ENCODE measurements at regions not wholly inside any gene's neighbourhood (a gene's known extent, or its start where the extent isn't known, plus 50 kb on each side); places are given as distances from the start of the nearest gene placed in this dataset.

DNA sequence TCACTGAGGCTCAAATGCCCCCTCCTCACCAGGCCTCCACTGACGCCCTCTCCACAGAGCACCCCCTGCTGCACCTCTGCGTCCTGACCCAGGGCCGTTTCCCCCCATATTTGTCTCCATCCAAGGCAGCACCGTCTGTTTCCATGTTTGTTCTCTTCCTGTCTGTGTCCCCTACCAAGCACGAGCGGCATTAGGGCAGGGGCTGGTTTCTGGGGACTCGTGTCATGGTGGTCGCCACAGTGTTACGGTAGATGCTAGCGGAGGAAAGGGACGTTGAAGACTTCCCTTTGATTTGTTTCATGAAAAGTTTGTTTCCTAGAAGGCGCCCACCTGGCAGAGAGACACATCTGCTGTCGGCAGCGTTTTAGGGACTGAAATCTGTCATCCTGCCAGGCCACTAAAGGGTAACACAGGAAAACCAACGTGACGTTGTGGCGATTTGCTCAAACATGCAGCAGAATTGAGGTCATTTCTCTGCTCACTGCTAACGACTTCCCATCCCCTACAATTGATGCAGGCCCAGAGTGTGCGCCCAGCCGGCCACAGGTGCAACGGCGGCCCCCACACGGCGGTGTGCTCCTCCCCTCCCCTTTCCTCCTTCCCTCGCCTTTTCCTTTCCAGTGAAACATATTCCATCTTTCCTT lies 79.3 kb upstream of the IRX4 start:
- H3K27ac ChIP-seq (ENCODE audit: low read depth, low read length): no peak overlapping the region
- H2BK5ac ChIP-seq (ENCODE audit: low read depth, low read length): no peak overlapping the region
- H3K56ac ChIP-seq (replicated peaks; ENCODE audit: insufficient read length, low read depth, low read length): no peak overlapping the region
- no peak overlapping the region for H2BK15ac ChIP-seq (ENCODE audit: low read length)
- no peak overlapping the region for H2BK120ac ChIP-seq (replicated peaks; ENCODE audit: low read depth, low read length)
- H3K14ac ChIP-seq (ENCODE audit: insufficient read length): no peak overlapping the region
- peak in 1 of 2 experiments; percentile 38 for DNase-seq (ENCODE audit: low read depth in 1 of 2, low spot score in 2 of 2)
- H4K8ac ChIP-seq (ENCODE audit: extremely low read depth, insufficient read depth, low read length): no peak overlapping the region
- no peaks in the 10 kb centered on the region for H3K27me3 ChIP-seq (replicated peaks in 1 of 4; ENCODE audit: control insufficient read depth in 3 of 4, extremely low read depth in 1 of 4, insufficient read depth in 3 of 4, low read length in 3 of 4)
- H3K4me1 ChIP-seq (replicated peaks in 1 of 4; ENCODE audit: control insufficient read depth in 3 of 4, insufficient read depth in 4 of 4, low read length in 3 of 4): peaks cover 0 to 9% (median 5%) of the 10 kb centered on the region in 4 experiments; a peak in 5 of 7 replicates
- no peaks in the 10 kb centered on the region for H3K79me2 ChIP-seq (ENCODE audit: control insufficient read depth in 1 of 2, insufficient read depth in 2 of 2, low read length in 2 of 2)
- no peak overlapping the region for H3K4me2 ChIP-seq (ENCODE audit: insufficient read depth in 1 of 2, low read depth in 2 of 2, low read length in 2 of 2)
- H3K79me1 ChIP-seq (ENCODE audit: low read depth, low read length): no peaks in the 10 kb centered on the region
- H4K91ac ChIP-seq (replicated peaks; ENCODE audit: insufficient read length, low read length): no peak overlapping the region
- H3K4me3 ChIP-seq (ENCODE audit: extremely low read depth in 1 of 4, insufficient read depth in 2 of 4, low read depth in 3 of 4, low read length in 4 of 4): no peak overlapping the region
- H4K20me1 ChIP-seq (replicated peaks in 1 of 2; ENCODE audit: control insufficient read depth in 1 of 2, insufficient read depth in 2 of 2, low read length in 2 of 2): peaks cover 0 to 9% of the 10 kb centered on the region in 2 experiments
- H3K36me3 ChIP-seq (ENCODE audit: control insufficient read depth in 2 of 4, insufficient read depth in 4 of 4, low read length in 3 of 4): no peaks in the 10 kb centered on the region; a peak in 1 of 8 replicates
- H3K4ac ChIP-seq (replicated peaks; ENCODE audit: insufficient read length, low read depth, low read length): no peak overlapping the region
- H2AK5ac ChIP-seq (ENCODE audit: low read depth, low read length): no peak overlapping the region
- peaks cover 0 to 5% of the 10 kb centered on the region in 2 experiments; a peak in 2 of 4 replicates for H3K9me3 ChIP-seq (ENCODE audit: insufficient read depth in 2 of 2, low read depth in 1 of 2, low read length in 1 of 2)
- no peak overlapping the region for H3K23ac ChIP-seq (ENCODE audit: insufficient read length)
- no peak overlapping the region for H2AFZ ChIP-seq (ENCODE audit: low read length)
- H3K23me2 ChIP-seq (ENCODE audit: low read depth, low read length): peaks cover 7% of the 10 kb centered on the region; the same call in 1 of the 2 replicates
- H4K5ac ChIP-seq (ENCODE audit: insufficient read length, low read depth, low read length): no peak overlapping the region
- FAIRE-seq: no peak
- no peak overlapping the region for H2BK20ac ChIP-seq (ENCODE audit: low read length)
- POLR2A ChIA-PET (ENCODE audit: partially characterized antibody): no interaction called here
- CTCF ChIA-PET (ENCODE audit: partially characterized antibody): interaction anchor here (1.1 to 1.4 kb wide), 2 partner anchors 13 to 16 kb away, joined by 3 to 6 read pairs; no protein-coding TSS in a partner anchor
- no peak overlapping the region for H3K18ac ChIP-seq (ENCODE audit: extremely low read depth, low read length)
- H2BK12ac ChIP-seq (ENCODE audit: low read depth, low read length): no peak overlapping the region
- 87 to 100% methylated on average over 1 to 25 of the region's 25 CpGs for WGBS, 2 experiments (ENCODE audit: extremely low coverage in 1 of 2, insufficient coverage in 1 of 2, insufficient read length in 1 of 2, insufficient replicate concordance in 2 of 2, low coverage in 1 of 2, low lambda C conversion rate in 2 of 2, missing lambda C conversion rate in 1 of 2)
- H3K9ac ChIP-seq (replicated peaks in 1 of 4; ENCODE audit: extremely low read depth in 1 of 4, low read depth in 3 of 4, low read length in 3 of 4): no peak overlapping the region
- TF ChIP-seq RAD21 (IDR thresholded peaks at IDR 0.05 in 1 of 2, conservative IDR thresholded peaks at IDR 0.05 in 1 of 2; ENCODE audit: low read depth in 2 of 2, low read length in 2 of 2) (no peak), E2F6 (IDR thresholded peaks at IDR 0.05) (no peak), EZH2 (IDR thresholded peaks at IDR 0.05; ENCODE audit: low read depth, low read length, severe bottlenecking) (no peak), CEBPB (IDR thresholded peaks at IDR 0.05; ENCODE audit: low read depth, low read length) (no peak), YY1 (IDR thresholded peaks at IDR 0.05; ENCODE audit: low read depth, low read length) (no peak), TEAD4 (IDR thresholded peaks at IDR 0.05; ENCODE audit: low read depth, low read length) (no peak), KDM4A (IDR thresholded peaks at IDR 0.05; ENCODE audit: low read depth, low read length, severe bottlenecking) (no peak), TAF1 (IDR thresholded peaks at IDR 0.05; ENCODE audit: low read depth, low read length) (no peak), SP4 (IDR thresholded peaks at IDR 0.05; ENCODE audit: low read length) (no peak), ZNF274 (IDR thresholded peaks at IDR 0.05; ENCODE audit: borderline replicate concordance, extremely low read depth, low read length) (no peak), RBBP5 (IDR thresholded peaks at IDR 0.05; ENCODE audit: borderline replicate concordance, low read depth, low read length) (no peak), SP2 (IDR thresholded peaks at IDR 0.05; ENCODE audit: low read length) (no peak), JUND (IDR thresholded peaks at IDR 0.05; ENCODE audit: low read length) (no peak)

Data from H1 (cell line).